Astrocyte (in vitro differentiated cells and primary cell): ENCODE measurements at regions not wholly inside any gene's neighbourhood (a gene's known extent, or its start where the extent isn't known, plus 50 kb on each side); places are given as distances from the start of the nearest gene placed in this dataset.
"Not testable (repeated sequence)": the region's sequence is repeated elsewhere in the genome, so short reads cannot be mapped to it uniquely, and the experiment has no call there.

ENCODE experiments used
- DNase-seq: peaks from one replicate; pipeline ENCODE4 v3.0.0-alpha.2; 2010; ENCODE audit warnings: low read depth
- FAIRE-seq: peaks from 2 replicates; lab custom pipeline; 2011; peaks lifted over from hg19 to GRCh38; lab: Jason Lieb, UNC
- H2AFZ ChIP-seq: 2 replicates; pipeline ENCODE4 v1.6.0; 2012; ENCODE audit warnings: low read depth, low read length, inconsistent platforms
- H3K27ac ChIP-seq: 2 replicates; pipeline ENCODE4 v1.5.1; 2011; ENCODE audit warnings: low read depth, low read length, inconsistent platforms
- H3K27me3 ChIP-seq: 2 replicates; pipeline ENCODE4 v1.6.0; 2011; ENCODE audit warnings: low read length, inconsistent platforms; ENCODE audit not compliant: insufficient read depth
- H3K36me3 ChIP-seq: 2 replicates; pipeline ENCODE4 v1.5.1; 2011; ENCODE audit warnings: low read length, inconsistent platforms; ENCODE audit not compliant: insufficient read depth
- H3K4me1 ChIP-seq: 2 replicates; pipeline ENCODE4 v1.5.1; 2011; ENCODE audit warnings: low read length, inconsistent platforms; ENCODE audit not compliant: insufficient read depth
- H3K4me2 ChIP-seq: 2 replicates; pipeline ENCODE4 v1.6.0; 2012; ENCODE audit warnings: low read length, inconsistent platforms
- H3K4me3 ChIP-seq: 2 replicates; pipeline ENCODE4 v1.5.1; 2011; ENCODE audit warnings: low read depth, mild to moderate bottlenecking, low read length, inconsistent platforms; ENCODE audit not compliant: insufficient read depth
- H3K79me2 ChIP-seq: 2 replicates; pipeline ENCODE4 v1.6.0; 2012; ENCODE audit warnings: mild to moderate bottlenecking, low read length, inconsistent platforms; ENCODE audit not compliant: insufficient read depth
- H3K9ac ChIP-seq: 2 replicates; pipeline ENCODE4 v1.6.0; 2012; ENCODE audit warnings: mild to moderate bottlenecking, low read length, inconsistent platforms
- H3K9me3 ChIP-seq: 2 replicates; pipeline ENCODE4 v1.5.1; 2012; ENCODE audit warnings: low read depth, mild to moderate bottlenecking, low read length, inconsistent platforms; ENCODE audit not compliant: insufficient read depth
- H4K20me1 ChIP-seq: 2 replicates; pipeline ENCODE4 v1.6.0; 2012; ENCODE audit warnings: low read length, inconsistent platforms; ENCODE audit not compliant: insufficient read depth
- H3K27ac Mint-ChIP-seq: one replicate; pipeline ENCODE4 v1.8.0; 2021; ENCODE audit warnings: mild to moderate bottlenecking, mixed read lengths; ENCODE audit not compliant: unreplicated experiment
- H3K27me3 Mint-ChIP-seq: one replicate; pipeline ENCODE4 v1.8.0; 2021; ENCODE audit warnings: low read depth, mixed read lengths; ENCODE audit not compliant: unreplicated experiment
- H3K36me3 Mint-ChIP-seq: one replicate; pipeline ENCODE4 v1.8.0; 2021; ENCODE audit warnings: low read depth, mixed read lengths; ENCODE audit not compliant: unreplicated experiment
- H3K4me1 Mint-ChIP-seq: one replicate; pipeline ENCODE4 v1.8.0; 2021; ENCODE audit warnings: low read depth, mixed read lengths; ENCODE audit not compliant: unreplicated experiment
- H3K4me3 Mint-ChIP-seq: one replicate; pipeline ENCODE4 v1.8.0; 2021; ENCODE audit warnings: mild to moderate bottlenecking, moderate library complexity, mixed read lengths; ENCODE audit not compliant: unreplicated experiment
- H3K9me3 Mint-ChIP-seq: one replicate; pipeline ENCODE4 v1.8.0; 2021; ENCODE audit warnings: mild to moderate bottlenecking, mixed read lengths; ENCODE audit not compliant: unreplicated experiment
- EZH2 ChIP-seq: IDR thresholded peaks from 2 replicates; pipeline ENCODE4 v1.6.1; 2012; ENCODE audit warnings: mild to moderate bottlenecking, low read length, inconsistent platforms; ENCODE audit not compliant: insufficient read depth
- TF ChIP-seq, protein P1 (sequence below): IDR thresholded peaks from 2 replicates; pipeline ENCODE4 v1.5.1; 2011; ENCODE audit warnings: low read depth, mild to moderate bottlenecking, inconsistent platforms, low read length, moderate library complexity; ENCODE audit not compliant: insufficient read depth

DNA sequence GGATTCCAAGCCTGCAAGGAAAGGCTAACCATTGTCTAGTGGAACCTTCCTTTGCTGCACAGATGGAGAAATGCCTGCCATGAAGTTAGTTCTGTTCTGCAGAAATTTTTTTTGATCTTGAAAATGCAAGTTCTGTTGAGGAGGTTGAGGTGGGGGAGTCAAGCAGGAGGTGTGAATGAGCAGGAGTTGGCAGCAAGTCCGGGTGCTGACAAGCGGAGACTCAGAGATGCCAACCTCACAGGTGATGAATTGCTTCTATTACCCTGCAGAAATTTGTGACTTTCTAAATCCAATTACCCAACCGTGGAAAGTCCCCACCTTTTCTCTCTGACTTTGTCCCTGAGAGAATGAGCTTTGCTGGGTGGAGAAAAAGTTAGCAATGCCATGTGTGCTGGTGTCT, 350.1 kb downstream of the DHRSX start:
- Mint-ChIP-seq H3K27ac (no peak overlapping the region), H3K36me3 (peaks cover 2% of the 10 kb centered on the region)

DNA sequence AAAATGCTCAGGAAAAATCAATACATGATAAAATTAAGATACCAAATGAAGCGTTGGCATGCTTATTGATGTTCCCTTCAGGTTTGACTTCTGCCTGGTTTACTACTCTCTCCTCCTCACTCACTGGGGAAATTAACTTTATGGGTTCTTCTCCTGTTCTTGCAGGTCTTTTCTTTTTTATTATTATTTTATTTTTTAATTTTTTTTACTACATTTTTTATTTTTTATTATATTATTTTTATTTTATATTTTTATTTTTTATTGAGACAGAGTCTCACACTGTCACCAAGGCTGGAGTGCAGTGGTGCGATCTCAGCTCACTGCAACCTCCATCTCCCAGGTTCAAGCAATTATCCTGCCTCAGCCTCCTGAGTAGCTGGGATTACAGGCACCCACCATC, 350.8 kb downstream of the DHRSX start:
- H3K9me3 ChIP-seq, H3K4me1 ChIP-seq, H4K20me1 ChIP-seq, H3K27ac Mint-ChIP-seq, H3K27ac ChIP-seq, H3K27me3 Mint-ChIP-seq, H3K27me3 ChIP-seq, DNase-seq, H3K36me3 Mint-ChIP-seq, H3K9me3 Mint-ChIP-seq, H2AFZ ChIP-seq, H3K79me2 ChIP-seq, H3K4me3 Mint-ChIP-seq, FAIRE-seq, H3K4me2 ChIP-seq, H3K9ac ChIP-seq, H3K36me3 ChIP-seq, H3K4me3 ChIP-seq, H3K4me1 Mint-ChIP-seq: not testable (repeated sequence)

More for the DNA sequence above, 350.1 kb downstream of the DHRSX start:
- H3K9me3 Mint-ChIP-seq = no peaks in the 10 kb centered on the region
- no peaks in the 10 kb centered on the region for H3K4me1 ChIP-seq
- no peaks in the 10 kb centered on the region for H3K36me3 ChIP-seq
- no peak overlapping the region for H3K4me2 ChIP-seq
- no peaks in the 10 kb centered on the region for H3K27me3 ChIP-seq
- no peaks in the 10 kb centered on the region for H3K4me1 Mint-ChIP-seq
- no peaks in the 10 kb centered on the region for H4K20me1 ChIP-seq
- no peaks in the 10 kb centered on the region for H3K27me3 Mint-ChIP-seq
- no peak for FAIRE-seq
- no peak overlapping the region for H3K4me3 ChIP-seq
- peaks cover 7% of the 10 kb centered on the region for H3K9me3 ChIP-seq
- H3K4me3 Mint-ChIP-seq = no peak overlapping the region
- no peak overlapping the region for H2AFZ ChIP-seq
- no peaks in the 10 kb centered on the region for H3K79me2 ChIP-seq
- DNase-seq = no peak
- no peak overlapping the region for H3K27ac ChIP-seq
- TF ChIP-seq, protein P1, sequence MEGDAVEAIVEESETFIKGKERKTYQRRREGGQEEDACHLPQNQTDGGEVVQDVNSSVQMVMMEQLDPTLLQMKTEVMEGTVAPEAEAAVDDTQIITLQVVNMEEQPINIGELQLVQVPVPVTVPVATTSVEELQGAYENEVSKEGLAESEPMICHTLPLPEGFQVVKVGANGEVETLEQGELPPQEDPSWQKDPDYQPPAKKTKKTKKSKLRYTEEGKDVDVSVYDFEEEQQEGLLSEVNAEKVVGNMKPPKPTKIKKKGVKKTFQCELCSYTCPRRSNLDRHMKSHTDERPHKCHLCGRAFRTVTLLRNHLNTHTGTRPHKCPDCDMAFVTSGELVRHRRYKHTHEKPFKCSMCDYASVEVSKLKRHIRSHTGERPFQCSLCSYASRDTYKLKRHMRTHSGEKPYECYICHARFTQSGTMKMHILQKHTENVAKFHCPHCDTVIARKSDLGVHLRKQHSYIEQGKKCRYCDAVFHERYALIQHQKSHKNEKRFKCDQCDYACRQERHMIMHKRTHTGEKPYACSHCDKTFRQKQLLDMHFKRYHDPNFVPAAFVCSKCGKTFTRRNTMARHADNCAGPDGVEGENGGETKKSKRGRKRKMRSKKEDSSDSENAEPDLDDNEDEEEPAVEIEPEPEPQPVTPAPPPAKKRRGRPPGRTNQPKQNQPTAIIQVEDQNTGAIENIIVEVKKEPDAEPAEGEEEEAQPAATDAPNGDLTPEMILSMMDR = no peak
- no peak for TF ChIP-seq EZH2
- H3K9ac ChIP-seq = no peak overlapping the region

DNA sequence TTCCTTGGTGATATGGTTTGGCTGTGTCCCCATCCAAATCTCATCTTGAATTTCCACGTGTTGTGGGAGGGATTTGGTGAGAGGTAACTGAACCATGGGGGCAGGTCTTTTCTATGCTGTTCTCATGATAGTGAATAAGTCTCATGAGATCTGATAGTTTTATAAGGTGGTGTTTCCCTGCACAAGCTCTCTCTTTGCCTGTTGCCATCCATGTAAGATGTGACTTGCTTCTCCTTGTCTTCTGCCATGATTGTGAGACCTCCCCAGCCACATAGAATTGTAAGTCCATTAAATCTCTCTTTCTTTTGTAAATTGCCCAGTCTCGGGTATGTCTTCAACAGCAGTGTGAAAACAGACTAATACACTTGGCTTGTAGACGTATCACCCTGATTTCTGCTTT, 351.7 kb downstream of the DHRSX start:
- not testable (repeated sequence) for H3K4me3 Mint-ChIP-seq, H3K9me3 ChIP-seq, H3K79me2 ChIP-seq, DNase-seq, H3K36me3 ChIP-seq, H3K27me3 ChIP-seq, H3K27me3 Mint-ChIP-seq, H3K4me1 Mint-ChIP-seq, FAIRE-seq, H3K9ac ChIP-seq, H2AFZ ChIP-seq, H3K9me3 Mint-ChIP-seq, H4K20me1 ChIP-seq, H3K27ac Mint-ChIP-seq, H3K27ac ChIP-seq, H3K4me1 ChIP-seq, H3K4me3 ChIP-seq, H3K36me3 Mint-ChIP-seq, H3K4me2 ChIP-seq

DNA sequence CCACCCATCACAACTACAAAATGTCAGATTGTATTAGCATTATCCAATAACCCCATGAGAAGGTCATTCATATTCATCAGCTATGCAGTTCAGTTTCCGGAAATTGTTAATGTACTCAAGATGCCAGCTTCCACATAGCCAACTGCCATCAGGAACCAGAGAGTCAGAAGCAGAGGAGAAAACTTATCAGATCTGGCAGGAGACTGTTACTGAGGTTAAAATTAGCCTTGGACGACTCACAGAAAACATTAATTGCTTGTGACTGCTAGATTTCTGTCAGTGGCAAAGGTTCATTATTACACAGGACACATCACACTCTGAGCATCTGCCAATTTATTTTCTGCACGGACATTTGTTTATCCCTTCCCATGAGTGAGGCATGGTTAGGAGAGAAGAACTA, 352.8 kb downstream of the DHRSX start:
- Mint-ChIP-seq H3K4me1 (no peaks in the 10 kb centered on the region), H3K27me3 (no peaks in the 10 kb centered on the region), H3K9me3 (no peaks in the 10 kb centered on the region), H3K27ac (no peak overlapping the region), H3K36me3 (peaks cover 2% of the 10 kb centered on the region), H3K4me3 (no peak overlapping the region)
- H3K4me3 ChIP-seq = no peak overlapping the region
- H3K9ac ChIP-seq = no peak overlapping the region
- H3K27ac ChIP-seq = no peak overlapping the region
- FAIRE-seq (no peak), DNase-seq (no peak)
- no peak overlapping the region for H3K4me2 ChIP-seq
- no peaks in the 10 kb centered on the region for H4K20me1 ChIP-seq
- no peaks in the 10 kb centered on the region for H3K36me3 ChIP-seq
- H3K9me3 ChIP-seq = peaks cover 2% of the 10 kb centered on the region
- TF ChIP-seq EZH2 = no peak
- TF ChIP-seq, protein P1 = no peak
- no peaks in the 10 kb centered on the region for H3K79me2 ChIP-seq
- H3K4me1 ChIP-seq = no peaks in the 10 kb centered on the region
- H3K27me3 ChIP-seq = no peaks in the 10 kb centered on the region
- no peak overlapping the region for H2AFZ ChIP-seq
